GM21529 (cell line): ENCODE measurements at regions not wholly inside any gene's neighbourhood (a gene's known extent, or its start where the extent isn't known, plus 50 kb on each side); places are given as distances from the start of the nearest gene placed in this dataset.
A peak's percentile ranks its signal among the peaks of the same experiment; 100 is the strongest.

Experiments used
- ATAC-seq: cut with Tn5 transposase; IDR thresholded peaks from one replicate; pipeline ENCODE4 v1.9.1; 2021; ENCODE audit not compliant: unreplicated experiment

- ATAC-seq: no peak
Observed at GRCh38 chrX:113935518-113935917, 648.4 kb upstream of the HTR2C start.

GRCh38 chrX:113933931-113934330 is 650.0 kb upstream of the HTR2C start:
- no peak for ATAC-seq

- no peak for ATAC-seq
Observed at GRCh38 chrX:113929004-113929403, 654.9 kb upstream of the HTR2C start.

GRCh38 chrX:113920661-113921060 is 663.2 kb upstream of the HTR2C start:
- ATAC-seq: no peak

- no peak for ATAC-seq
Observed at GRCh38 chrX:113919387-113919786, 664.5 kb upstream of the HTR2C start.

- ATAC-seq: no peak
Observed at GRCh38 chrX:113906168-113906567, 677.7 kb upstream of the HTR2C start.

- ATAC-seq: no peak
Observed at GRCh38 chrX:113892891-113893290, 691.0 kb upstream of the HTR2C start.

GRCh38 chrX:113892401-113892800 is 691.5 kb upstream of the HTR2C start:
- no peak for ATAC-seq

- ATAC-seq: no peak
Observed at GRCh38 chrX:113873056-113873455, 710.8 kb upstream of the HTR2C start.

GRCh38 chrX:113868711-113869110 is 715.2 kb upstream of the HTR2C start:
- ATAC-seq: no peak

- no peak for ATAC-seq
Observed at GRCh38 chrX:113868177-113868576, 715.7 kb upstream of the HTR2C start.

GRCh38 chrX:113849408-113849807 is 734.5 kb upstream of the HTR2C start:
- no peak for ATAC-seq

GRCh38 chrX:113833096-113834055 is 750.5 kb upstream of the HTR2C start:
- no peak for ATAC-seq

- no peak for ATAC-seq
Observed at GRCh38 chrX:113828470-113828869, 755.4 kb upstream of the HTR2C start.

- no peak for ATAC-seq
Observed at GRCh38 chrX:113818346-113818745, 765.5 kb upstream of the HTR2C start.

- no peak for ATAC-seq
Observed at GRCh38 chrX:113804819-113805218, 779.1 kb upstream of the HTR2C start.

- no peak for ATAC-seq
Observed at GRCh38 chrX:113804291-113804690, 779.6 kb upstream of the HTR2C start.

- ATAC-seq: no peak
Observed at GRCh38 chrX:113802837-113803236, 781.0 kb upstream of the HTR2C start.

- ATAC-seq: no peak
Observed at GRCh38 chrX:113800955-113801354, 782.9 kb upstream of the HTR2C start.

- ATAC-seq: no peak
Observed at GRCh38 chrX:113793563-113793962, 790.3 kb upstream of the HTR2C start.

- ATAC-seq: no peak
Observed at GRCh38 chrX:113790987-113791386, 792.9 kb upstream of the HTR2C start.

- ATAC-seq: peak; percentile 71
Observed at GRCh38 chrX:113784754-113785153, 799.1 kb upstream of the HTR2C start.

GRCh38 chrX:113770806-113771205 is 813.1 kb upstream of the HTR2C start:
- no peak for ATAC-seq
